SK-N-SH treated with all-trans-retinoic acid at 6 μM for 48 hours (cell line): ENCODE measurements at regions not wholly inside any gene's neighbourhood (a gene's known extent, or its start where the extent isn't known, plus 50 kb on each side); places are given as distances from the start of the nearest gene placed in this dataset.

Experiments
- ATAC-seq: fragments of 200-7000 bp; cut with Tn5 transposase; 3 replicates; pipeline ENCODE4 v1.9.1; 2020; ENCODE audit warnings: mild to moderate bottlenecking, moderate library complexity
- ARNTL ChIP-seq: fragments of 450-650 bp; formaldehyde crosslinking; IDR thresholded peaks from 2 replicates; pipeline ENCODE4 v1.5.0; 2020; ENCODE audit warnings: low read depth, mild to moderate bottlenecking, moderate library complexity, borderline replicate concordance
- BACH2 ChIP-seq: fragments of 250-450 bp; sonication (Bioruptor Pico); IDR thresholded peaks from 2 replicates; pipeline ENCODE4 v1.9.0; 2021; ENCODE audit warnings: mild to moderate bottlenecking, borderline replicate concordance
- CSDC2 ChIP-seq: fragments of 250-450 bp; sonication (Bioruptor Pico); IDR thresholded peaks from 2 replicates; pipeline ENCODE4 v1.5.0; 2020; ENCODE audit warnings: mild to moderate bottlenecking, moderate library complexity
- CSRNP3 ChIP-seq: fragments of 250-450 bp; sonication (Bioruptor Pico); IDR thresholded peaks from 2 replicates; pipeline ENCODE4 v1.5.1; 2021; ENCODE audit warnings: mild to moderate bottlenecking, moderate library complexity
- ESRRG ChIP-seq: fragments of 250-450 bp; sonication (Bioruptor Pico); IDR thresholded peaks from 2 replicates; pipeline ENCODE4 v1.6.1; 2021; ENCODE audit warnings: mild to moderate bottlenecking
- GLIS3 ChIP-seq: fragments of 250-450 bp; sonication (Bioruptor Pico); IDR thresholded peaks from 2 replicates; pipeline ENCODE4 v1.5.0; 2020; ENCODE audit warnings: mild to moderate bottlenecking, moderate library complexity
- ISL1 ChIP-seq: fragments of 250-450 bp; sonication (Bioruptor Pico); IDR thresholded peaks from 2 replicates; pipeline ENCODE4 v2.1.2; 2022; ENCODE audit warnings: mild to moderate bottlenecking, moderate library complexity
- OSR1 ChIP-seq: fragments of 250-450 bp; sonication (Bioruptor Pico); IDR thresholded peaks from 2 replicates; pipeline ENCODE4 v1.8.0; 2022; ENCODE audit warnings: moderate library complexity, mild to moderate bottlenecking, inconsistent platforms
- PATZ1 ChIP-seq: fragments of 250-450 bp; sonication (Bioruptor Pico); IDR thresholded peaks from 2 replicates; pipeline ENCODE4 v1.8.0; 2020; ENCODE audit warnings: mild to moderate bottlenecking, moderate library complexity, borderline replicate concordance
- PPARA ChIP-seq: fragments of 250-450 bp; sonication (Bioruptor Pico); IDR thresholded peaks from 2 replicates; pipeline ENCODE4 v1.5.0; 2020; ENCODE audit warnings: mild to moderate bottlenecking, borderline replicate concordance
- RARB ChIP-seq: fragments of 250-450 bp; sonication (Bioruptor Pico); IDR thresholded peaks from 2 replicates; pipeline ENCODE4 v1.8.0; 2021; ENCODE audit warnings: mild to moderate bottlenecking, moderate library complexity
- TCF4 ChIP-seq: fragments of 250-450 bp; sonication (Bioruptor Pico); IDR thresholded peaks from 2 replicates; pipeline ENCODE4 v1.8.0; 2021; ENCODE audit warnings: mild to moderate bottlenecking, moderate library complexity, borderline replicate concordance
- TOX ChIP-seq: fragments of 250-450 bp; sonication (Bioruptor Pico); IDR thresholded peaks from 2 replicates; pipeline ENCODE4 v1.8.0; 2021; ENCODE audit warnings: mild to moderate bottlenecking, moderate library complexity, borderline replicate concordance
- TSHZ2 ChIP-seq: fragments of 250-450 bp; sonication (Bioruptor Pico); IDR thresholded peaks from 2 replicates; pipeline ENCODE4 v1.5.0; 2020; ENCODE audit warnings: mild to moderate bottlenecking, moderate library complexity
- ZC3H10 ChIP-seq: fragments of 250-450 bp; sonication (Bioruptor Pico); IDR thresholded peaks from 2 replicates; pipeline ENCODE4 v1.5.1; 2021; ENCODE audit warnings: mild to moderate bottlenecking, moderate library complexity
- ZFP3 ChIP-seq: fragments of 250-450 bp; sonication (Bioruptor Pico); IDR thresholded peaks from 2 replicates; pipeline ENCODE4 v1.5.0; 2020; ENCODE audit warnings: mild to moderate bottlenecking, moderate library complexity
- ZFP30 ChIP-seq: fragments of 450-650 bp; formaldehyde crosslinking; IDR thresholded peaks from 2 replicates; pipeline ENCODE4 v1.5.0; 2022; ENCODE audit warnings: mild to moderate bottlenecking, moderate library complexity
- ZNF565 ChIP-seq: fragments of 450-650 bp; formaldehyde crosslinking; conservative IDR thresholded peaks from 2 replicates; pipeline ENCODE4 v1.5.0; 2020; ENCODE audit warnings: low read depth, mild to moderate bottlenecking, moderate library complexity
- ZNF70 ChIP-seq: fragments of 450-650 bp; formaldehyde crosslinking; IDR thresholded peaks from 2 replicates; pipeline ENCODE4 v1.5.0; 2020; ENCODE audit warnings: mild to moderate bottlenecking, moderate library complexity
- ZNF8 ChIP-seq: fragments of 450-650 bp; formaldehyde crosslinking; IDR thresholded peaks from 2 replicates; pipeline ENCODE4 v1.5.0; 2020; ENCODE audit warnings: mild to moderate bottlenecking, moderate library complexity
- TF ChIP-seq, protein P1 (sequence below): fragments of 250-450 bp; sonication (Bioruptor Pico); IDR thresholded peaks from 2 replicates; pipeline ENCODE4 v1.8.0; 2021; ENCODE audit warnings: low read depth, mild to moderate bottlenecking, moderate library complexity, borderline replicate concordance
- TF ChIP-seq, protein P2 (sequence below): fragments of 250-450 bp; sonication (Bioruptor Pico); IDR thresholded peaks from 2 replicates; pipeline ENCODE4 v1.5.1; 2020; ENCODE audit warnings: low read depth, mild to moderate bottlenecking, moderate library complexity

GRCh38 chr10:17506856-17507471 is 52.6 kb upstream of the ST8SIA6 start:
- no peak for ATAC-seq
- no peak for TF ChIP-seq TSHZ2 (CRISPR knock-in tag)
- TF ChIP-seq, protein P1, sequence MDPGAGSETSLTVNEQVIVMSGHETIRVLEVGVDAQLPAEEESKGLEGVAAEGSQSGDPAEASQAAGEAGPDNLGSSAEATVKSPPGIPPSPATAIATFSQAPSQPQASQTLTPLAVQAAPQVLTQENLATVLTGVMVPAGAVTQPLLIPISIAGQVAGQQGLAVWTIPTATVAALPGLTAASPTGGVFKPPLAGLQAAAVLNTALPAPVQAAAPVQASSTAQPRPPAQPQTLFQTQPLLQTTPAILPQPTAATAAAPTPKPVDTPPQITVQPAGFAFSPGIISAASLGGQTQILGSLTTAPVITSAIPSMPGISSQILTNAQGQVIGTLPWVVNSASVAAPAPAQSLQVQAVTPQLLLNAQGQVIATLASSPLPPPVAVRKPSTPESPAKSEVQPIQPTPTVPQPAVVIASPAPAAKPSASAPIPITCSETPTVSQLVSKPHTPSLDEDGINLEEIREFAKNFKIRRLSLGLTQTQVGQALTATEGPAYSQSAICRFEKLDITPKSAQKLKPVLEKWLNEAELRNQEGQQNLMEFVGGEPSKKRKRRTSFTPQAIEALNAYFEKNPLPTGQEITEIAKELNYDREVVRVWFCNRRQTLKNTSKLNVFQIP (CRISPR knock-in tag): no peak
- TF ChIP-seq, protein P2, sequence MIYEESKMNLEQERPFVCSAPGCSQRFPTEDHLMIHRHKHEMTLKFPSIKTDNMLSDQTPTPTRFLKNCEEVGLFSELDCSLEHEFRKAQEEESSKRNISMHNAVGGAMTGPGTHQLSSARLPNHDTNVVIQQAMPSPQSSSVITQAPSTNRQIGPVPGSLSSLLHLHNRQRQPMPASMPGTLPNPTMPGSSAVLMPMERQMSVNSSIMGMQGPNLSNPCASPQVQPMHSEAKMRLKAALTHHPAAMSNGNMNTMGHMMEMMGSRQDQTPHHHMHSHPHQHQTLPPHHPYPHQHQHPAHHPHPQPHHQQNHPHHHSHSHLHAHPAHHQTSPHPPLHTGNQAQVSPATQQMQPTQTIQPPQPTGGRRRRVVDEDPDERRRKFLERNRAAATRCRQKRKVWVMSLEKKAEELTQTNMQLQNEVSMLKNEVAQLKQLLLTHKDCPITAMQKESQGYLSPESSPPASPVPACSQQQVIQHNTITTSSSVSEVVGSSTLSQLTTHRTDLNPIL (CRISPR knock-in tag): no peak
- no peak for TF ChIP-seq ZFP30 (CRISPR knock-in tag)
- no peak for TF ChIP-seq ZC3H10 (CRISPR knock-in tag)
- no peak for TF ChIP-seq ZNF8 (CRISPR knock-in tag)
- no peak for TF ChIP-seq ZNF565 (CRISPR knock-in tag)
- TF ChIP-seq CSRNP3 (CRISPR knock-in tag): no peak
- no peak for TF ChIP-seq ARNTL
- TF ChIP-seq GLIS3 (CRISPR knock-in tag): no peak
- TF ChIP-seq PPARA (CRISPR knock-in tag): no peak
- no peak for TF ChIP-seq TOX (CRISPR knock-in tag)
- no peak for TF ChIP-seq ZFP3
- TF ChIP-seq RARB (CRISPR knock-in tag): no peak
- TF ChIP-seq ESRRG (CRISPR knock-in tag): no peak
- no peak for TF ChIP-seq CSDC2 (CRISPR knock-in tag)
- TF ChIP-seq OSR1 (CRISPR knock-in tag): no peak
- TF ChIP-seq, all 23 proteins: peak for 0

DNA sequence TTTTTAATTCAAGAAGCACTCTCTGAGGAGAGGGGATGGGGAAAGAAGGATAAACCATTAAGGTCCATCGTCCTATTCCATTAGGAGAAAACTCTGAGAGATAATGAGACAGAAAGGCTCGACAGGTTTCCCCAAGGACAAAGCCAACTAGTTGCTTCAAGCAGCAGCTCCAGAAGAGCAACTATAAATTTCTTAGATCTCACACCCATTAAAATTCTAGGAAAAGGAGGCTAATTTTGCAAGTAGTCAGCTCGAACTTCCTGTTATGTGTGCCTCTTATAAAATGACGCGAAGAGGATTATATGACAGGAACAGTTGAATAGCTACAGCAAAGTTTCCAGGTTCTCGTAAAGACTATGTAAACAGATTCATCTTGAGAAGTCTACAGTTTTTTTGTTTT is 52.0 kb upstream of the ST8SIA6 start:
- TF ChIP-seq ZFP30 (CRISPR knock-in tag) (no peak), BACH2 (no peak), TOX (CRISPR knock-in tag) (no peak), GLIS3 (CRISPR knock-in tag) (no peak), ZC3H10 (CRISPR knock-in tag) (no peak), TCF4 (CRISPR knock-in tag) (no peak), ISL1 (no peak), PATZ1 (CRISPR knock-in tag) (no peak), ZNF70 (no peak), TSHZ2 (CRISPR knock-in tag) (no peak), OSR1 (CRISPR knock-in tag) (no peak), ESRRG (CRISPR knock-in tag) (no peak), CSDC2 (CRISPR knock-in tag) (no peak), RARB (CRISPR knock-in tag) (no peak), ZFP3 (no peak), ZNF8 (CRISPR knock-in tag) (no peak)
- TF ChIP-seq, protein P1 (CRISPR knock-in tag): no peak
- no peak for ATAC-seq
